ENCODE measurements at regions not wholly inside any gene's neighbourhood (a gene's known extent, or its start where the extent isn't known, plus 50 kb on each side); places are given as distances from the start of the nearest gene placed in this dataset.

DNA sequence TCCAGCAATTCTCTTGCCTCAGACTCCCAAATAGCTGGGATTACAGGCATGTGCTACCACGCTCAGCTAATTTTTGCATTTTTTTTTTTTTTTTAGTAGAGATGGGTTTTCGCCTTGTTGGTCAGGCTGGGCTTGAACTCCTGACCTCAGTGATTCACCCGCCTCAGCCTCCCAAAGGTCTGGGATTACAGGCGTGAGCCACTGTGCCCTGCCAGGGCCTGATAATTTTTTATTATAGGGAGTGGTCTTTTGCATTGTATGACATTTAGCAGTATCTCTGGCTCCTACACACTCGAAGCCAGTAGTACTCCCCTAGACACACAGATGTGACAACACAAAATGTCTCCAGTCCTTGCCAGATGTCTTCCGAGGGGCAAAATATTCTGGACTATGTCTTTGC, 124.0 kb downstream of the DKK1 start:
- no peak overlapping the region for H4K5ac ChIP-seq (ENCODE audit: low read depth, low read length)
- H3K27ac ChIP-seq (ENCODE audit: insufficient read depth, low read length), result no peak overlapping the region
- no peaks in the 10 kb centered on the region for H3K36me3 ChIP-seq (ENCODE audit: control insufficient read depth, insufficient read depth, low read length)
- H3K4me3 ChIP-seq (ENCODE audit: insufficient read depth, low read depth, low read length), result no peak overlapping the region
- peaks cover 4% of the 10 kb centered on the region for H3K4me1 ChIP-seq (ENCODE audit: control insufficient read depth, insufficient read depth, low read length)
- intact Hi-C loops (cut with micrococcal nuclease) (no loop called here), dilution Hi-C loops (cut with HindIII; ENCODE audit: low sequenced_read_pairs, unreplicated experiment) (no loop called here), in situ Hi-C loops (cut with MboI; ENCODE audit: low sequenced_read_pairs) (no loop called here)
- H3K9me1 ChIP-seq (ENCODE audit: insufficient read depth, low read length), result 0 out of 2 replicates have a peak, but pooled peaks cover 3% of the 10 kb centered on the region
- no peak overlapping the region; the same call in 1 of the 2 replicates for H3K4ac ChIP-seq (ENCODE audit: low read depth, low read length)
- BruUV-seq (replicated peaks), result no TSS peak
- no peak overlapping the region; the same call in 1 of the 2 replicates for H4K91ac ChIP-seq (ENCODE audit: insufficient read depth, low read depth, low read length)
- H2AFZ ChIP-seq (replicated peaks; ENCODE audit: low read length, poor library complexity), result no peak overlapping the region
- H2BK20ac ChIP-seq (ENCODE audit: low read depth, low read length), result no peak overlapping the region
- no peaks in the 10 kb centered on the region for H4K20me1 ChIP-seq (ENCODE audit: insufficient read depth, low read length)
- H3K18ac ChIP-seq (ENCODE audit: low read depth, low read length), result peak overlapping the region; percentile 14; the same call in 1 of the 2 replicates
- WGBS, 2 experiments (ENCODE audit: extremely low coverage in 2 of 2, insufficient read length in 1 of 2), result no CpG with 5 or more reads among the region's 6 CpGs
- H3K14ac ChIP-seq (replicated peaks; ENCODE audit: low read depth, low read length), result no peak overlapping the region
- no peak for DNase-seq
- ChIA-PET CTCF (no interaction called here), POLR2A (ENCODE audit: unreplicated experiment) (no interaction called here)
- H3K23ac ChIP-seq (ENCODE audit: low read depth, low read length), result no peak overlapping the region
- no peak for TF ChIP-seq MXI1 (IDR thresholded peaks at IDR 0.05; ENCODE audit: borderline replicate concordance, low read depth, low read length)
- TF ChIP-seq, protein P1, sequence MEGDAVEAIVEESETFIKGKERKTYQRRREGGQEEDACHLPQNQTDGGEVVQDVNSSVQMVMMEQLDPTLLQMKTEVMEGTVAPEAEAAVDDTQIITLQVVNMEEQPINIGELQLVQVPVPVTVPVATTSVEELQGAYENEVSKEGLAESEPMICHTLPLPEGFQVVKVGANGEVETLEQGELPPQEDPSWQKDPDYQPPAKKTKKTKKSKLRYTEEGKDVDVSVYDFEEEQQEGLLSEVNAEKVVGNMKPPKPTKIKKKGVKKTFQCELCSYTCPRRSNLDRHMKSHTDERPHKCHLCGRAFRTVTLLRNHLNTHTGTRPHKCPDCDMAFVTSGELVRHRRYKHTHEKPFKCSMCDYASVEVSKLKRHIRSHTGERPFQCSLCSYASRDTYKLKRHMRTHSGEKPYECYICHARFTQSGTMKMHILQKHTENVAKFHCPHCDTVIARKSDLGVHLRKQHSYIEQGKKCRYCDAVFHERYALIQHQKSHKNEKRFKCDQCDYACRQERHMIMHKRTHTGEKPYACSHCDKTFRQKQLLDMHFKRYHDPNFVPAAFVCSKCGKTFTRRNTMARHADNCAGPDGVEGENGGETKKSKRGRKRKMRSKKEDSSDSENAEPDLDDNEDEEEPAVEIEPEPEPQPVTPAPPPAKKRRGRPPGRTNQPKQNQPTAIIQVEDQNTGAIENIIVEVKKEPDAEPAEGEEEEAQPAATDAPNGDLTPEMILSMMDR (conservative IDR thresholded peaks at IDR 0.05; ENCODE audit: low read depth, low read length), result no peak
- no peak for TF ChIP-seq RAD21 (IDR thresholded peaks at IDR 0.05; ENCODE audit: low read length)
- no peak for TF ChIP-seq MAZ (IDR thresholded peaks at IDR 0.05; ENCODE audit: borderline replicate concordance, low read depth, low read length)
- TF ChIP-seq FOS (IDR thresholded peaks at IDR 0.05; ENCODE audit: low read depth, low read length), result no peak
- TF ChIP-seq BHLHE40 (IDR thresholded peaks at IDR 0.05; ENCODE audit: low read depth, low read length), result no peak
- TF ChIP-seq, protein P2, sequence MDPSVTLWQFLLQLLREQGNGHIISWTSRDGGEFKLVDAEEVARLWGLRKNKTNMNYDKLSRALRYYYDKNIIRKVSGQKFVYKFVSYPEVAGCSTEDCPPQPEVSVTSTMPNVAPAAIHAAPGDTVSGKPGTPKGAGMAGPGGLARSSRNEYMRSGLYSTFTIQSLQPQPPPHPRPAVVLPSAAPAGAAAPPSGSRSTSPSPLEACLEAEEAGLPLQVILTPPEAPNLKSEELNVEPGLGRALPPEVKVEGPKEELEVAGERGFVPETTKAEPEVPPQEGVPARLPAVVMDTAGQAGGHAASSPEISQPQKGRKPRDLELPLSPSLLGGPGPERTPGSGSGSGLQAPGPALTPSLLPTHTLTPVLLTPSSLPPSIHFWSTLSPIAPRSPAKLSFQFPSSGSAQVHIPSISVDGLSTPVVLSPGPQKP (IDR thresholded peaks at IDR 0.05; ENCODE audit: borderline replicate concordance, low read depth, low read length), result no peak
- no peak for TF ChIP-seq CEBPB (IDR thresholded peaks at IDR 0.05; ENCODE audit: low read depth, low read length)
- no peak for ATAC-seq (ENCODE audit: low read depth)
- no peaks in the 10 kb centered on the region for H3K27me3 ChIP-seq (ENCODE audit: control insufficient read depth, insufficient read depth, low read length)
- H3K56ac ChIP-seq (ENCODE audit: extremely low read depth, insufficient read depth, low read length), result no peak overlapping the region
- no peak overlapping the region for H2AK9ac ChIP-seq (replicated peaks; ENCODE audit: low read depth, low read length, poor library complexity)
- H3K79me1 ChIP-seq (ENCODE audit: low read depth in 1 of 2, low read length in 2 of 2), result no peaks in the 10 kb centered on the region
- no peak overlapping the region for H3K4me2 ChIP-seq (ENCODE audit: low read depth, low read length)
- no peak overlapping the region for H3K9ac ChIP-seq (ENCODE audit: low read depth, low read length)
- H2BK5ac ChIP-seq (ENCODE audit: low read depth, low read length, poor library complexity, severe bottlenecking), result no peak overlapping the region
- no peak overlapping the region for H2BK15ac ChIP-seq (ENCODE audit: low read depth, low read length)
- peak overlapping the region; percentile 61; the same call in 1 of the 2 replicates for H2BK120ac ChIP-seq (ENCODE audit: low read depth, low read length)
- H2AK5ac ChIP-seq (ENCODE audit: low read depth, low read length), result no peak overlapping the region
- H4K8ac ChIP-seq (ENCODE audit: low read depth in 2 of 2, low read length in 2 of 2), result no peak overlapping the region
- H3K9me3 ChIP-seq (ENCODE audit: control insufficient read depth, insufficient read depth, low read length), result no peaks in the 10 kb centered on the region

All from IMR-90 (cell line).